Skeletal muscle satellite cell (primary cell): ENCODE measurements at regions not wholly inside any gene's neighbourhood (a gene's known extent, or its start where the extent isn't known, plus 50 kb on each side); places are given as distances from the start of the nearest gene placed in this dataset.

ENCODE experiments used
- H3K27me3 ChIP-seq: 2 replicates; pipeline ENCODE4 v1.7.0; 2013; ENCODE audit warnings: low read length; ENCODE audit not compliant: control insufficient read depth, insufficient read depth
- H3K36me3 ChIP-seq: 2 replicates; pipeline ENCODE4 v1.7.0; 2013; ENCODE audit warnings: mild to moderate bottlenecking, control low read depth, low read length; ENCODE audit not compliant: insufficient read depth
- H3K4me1 ChIP-seq: 2 replicates; pipeline ENCODE4 v1.7.0; 2013; ENCODE audit warnings: low read length; ENCODE audit not compliant: control insufficient read depth, insufficient read depth
- H3K4me2 ChIP-seq: 2 replicates; pipeline ENCODE4 v1.7.0; 2013; ENCODE audit warnings: mild to moderate bottlenecking, low read length
- H3K4me3 ChIP-seq: 2 replicates; pipeline ENCODE4 v1.7.0; 2013; ENCODE audit warnings: low read length
- H3K9ac ChIP-seq: 2 replicates; pipeline ENCODE4 v1.7.0; 2013; ENCODE audit warnings: mild to moderate bottlenecking, low read depth, low read length, moderate library complexity
- H3K9me3 ChIP-seq: replicated peaks from 2 replicates; pipeline ENCODE4 v1.7.0; 2013; ENCODE audit warnings: mild to moderate bottlenecking, control low read depth, low read length

DNA sequence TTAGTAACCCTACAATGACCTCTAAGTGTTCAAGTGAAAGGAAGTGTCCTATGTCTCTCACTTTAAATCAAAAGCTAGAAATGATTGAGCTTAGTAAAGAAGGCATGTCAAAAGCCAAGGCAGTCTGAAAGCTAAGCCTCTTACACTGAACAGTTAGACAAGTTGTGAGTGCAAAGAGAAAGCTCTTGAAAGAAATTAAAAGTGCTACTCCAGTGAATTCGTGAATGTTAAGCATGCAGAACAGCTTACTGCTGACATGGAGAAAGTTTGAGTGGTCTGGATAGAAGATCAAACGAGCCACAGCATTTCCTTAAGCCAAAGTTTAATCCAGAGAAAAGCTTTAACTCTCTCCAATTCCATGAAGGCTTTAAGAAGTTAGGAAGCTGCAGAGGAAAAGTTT lies 373.7 kb downstream of the NR4A2 start:
- no peaks in the 10 kb centered on the region for H3K36me3 ChIP-seq

DNA sequence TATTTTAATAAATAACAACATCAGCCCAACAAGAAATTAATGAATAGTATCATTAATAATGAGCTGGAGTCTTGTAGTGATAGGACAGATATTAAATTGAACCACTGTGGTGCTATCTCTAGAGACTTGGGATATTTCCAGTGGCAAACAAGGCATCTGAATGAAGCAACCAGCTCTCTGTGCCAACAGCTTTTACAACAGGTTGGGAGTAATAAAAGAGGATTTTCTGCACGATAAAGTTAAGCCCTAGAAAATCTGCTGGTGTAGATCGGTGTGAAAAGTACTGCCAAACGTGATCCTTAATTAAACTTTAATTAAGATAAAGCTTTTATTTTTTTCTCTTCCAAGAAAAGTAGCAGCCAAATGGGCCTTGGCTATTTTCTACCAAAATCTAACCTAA lies 385.5 kb downstream of the NR4A2 start:
- H3K27me3 ChIP-seq: no peaks in the 10 kb centered on the region
- no peaks in the 10 kb centered on the region for H3K9me3 ChIP-seq
- H3K36me3 ChIP-seq: no peaks in the 10 kb centered on the region
- no peak overlapping the region for H3K9ac ChIP-seq
- H3K4me1 ChIP-seq: no peaks in the 10 kb centered on the region
- H3K4me3 ChIP-seq: no peak overlapping the region
- H3K4me2 ChIP-seq: no peak overlapping the region

More for the DNA sequence above, 373.7 kb downstream of the NR4A2 start:
- no peaks in the 10 kb centered on the region for H3K27me3 ChIP-seq
- no peaks in the 10 kb centered on the region for H3K9me3 ChIP-seq
- H3K4me2 ChIP-seq: no peak overlapping the region
- H3K9ac ChIP-seq: no peak overlapping the region
- H3K4me1 ChIP-seq: no peaks in the 10 kb centered on the region
- no peak overlapping the region for H3K4me3 ChIP-seq

DNA sequence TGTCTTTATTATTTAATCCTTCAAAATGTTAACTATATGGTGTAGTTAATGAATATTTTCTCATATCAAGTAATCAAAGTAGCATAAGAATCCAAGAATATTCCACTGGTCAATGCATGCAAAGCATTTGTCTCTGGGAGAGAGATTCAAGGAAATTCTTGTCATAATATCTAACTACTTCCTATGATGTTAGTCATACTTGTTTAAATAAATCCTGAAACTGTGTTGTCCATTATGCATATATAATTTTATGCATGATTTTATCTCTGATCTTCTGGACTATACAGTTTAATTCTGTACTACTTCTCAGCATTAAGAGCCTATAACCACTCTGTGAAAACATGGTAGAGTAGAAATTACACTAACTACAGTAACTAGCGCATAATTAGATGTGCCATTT lies 388.3 kb downstream of the NR4A2 start:
- no peak overlapping the region for H3K9ac ChIP-seq
- no peaks in the 10 kb centered on the region for H3K9me3 ChIP-seq
- H3K4me2 ChIP-seq: no peak overlapping the region

DNA sequence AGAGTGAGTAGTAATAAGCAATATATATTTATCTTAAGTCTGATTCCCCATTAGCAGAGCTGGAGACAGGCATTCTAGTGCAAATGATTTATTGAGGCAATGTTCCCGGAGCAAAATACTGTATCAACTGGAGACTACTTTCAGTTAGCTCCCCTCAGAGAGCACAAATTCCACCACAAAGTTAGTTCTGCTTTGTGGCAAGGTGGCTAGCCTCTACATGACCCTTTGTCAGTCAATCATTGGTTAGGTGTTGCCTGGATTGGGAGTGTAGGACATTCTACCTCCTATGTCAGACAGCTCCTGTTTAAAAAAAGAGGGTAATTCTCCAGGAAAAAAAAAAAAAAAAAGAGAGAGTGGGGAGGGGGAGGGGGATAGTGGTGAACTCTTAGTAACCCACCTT lies 402.2 kb downstream of the NR4A2 start:
- no peaks in the 10 kb centered on the region for H3K9me3 ChIP-seq
- H3K36me3 ChIP-seq: no peaks in the 10 kb centered on the region
- no peaks in the 10 kb centered on the region for H3K4me1 ChIP-seq
- H3K4me2 ChIP-seq: no peak overlapping the region
- no peak overlapping the region for H3K4me3 ChIP-seq
- H3K27me3 ChIP-seq: no peaks in the 10 kb centered on the region
- no peak overlapping the region for H3K9ac ChIP-seq

More for the DNA sequence above, 388.3 kb downstream of the NR4A2 start:
- H3K4me1 ChIP-seq: no peaks in the 10 kb centered on the region
- no peaks in the 10 kb centered on the region for H3K36me3 ChIP-seq
- H3K27me3 ChIP-seq: no peaks in the 10 kb centered on the region
- H3K4me3 ChIP-seq: no peak overlapping the region

- Histone ChIP-seq H3K9me3 (no peaks in the 10 kb centered on the region), H3K4me3 (no peak overlapping the region), H3K27me3 (no peaks in the 10 kb centered on the region)
Measured at GRCh38 chr2:155917380-155917779, 415.1 kb downstream of the NR4A2 start.

GRCh38 chr2:155913356-155913755 lies 419.2 kb downstream of the NR4A2 start:
- H3K27me3 ChIP-seq: no peaks in the 10 kb centered on the region
- H3K9ac ChIP-seq: no peak overlapping the region
- H3K4me1 ChIP-seq: no peaks in the 10 kb centered on the region
- H3K4me3 ChIP-seq: no peak overlapping the region
- H3K9me3 ChIP-seq: no peaks in the 10 kb centered on the region
- no peak overlapping the region for H3K4me2 ChIP-seq
- H3K36me3 ChIP-seq: no peaks in the 10 kb centered on the region

More at GRCh38 chr2:155917380-155917779, 415.1 kb downstream of the NR4A2 start:
- H3K4me1 ChIP-seq: no peaks in the 10 kb centered on the region
- no peaks in the 10 kb centered on the region for H3K36me3 ChIP-seq
- no peak overlapping the region for H3K4me2 ChIP-seq
- no peak overlapping the region for H3K9ac ChIP-seq

DNA sequence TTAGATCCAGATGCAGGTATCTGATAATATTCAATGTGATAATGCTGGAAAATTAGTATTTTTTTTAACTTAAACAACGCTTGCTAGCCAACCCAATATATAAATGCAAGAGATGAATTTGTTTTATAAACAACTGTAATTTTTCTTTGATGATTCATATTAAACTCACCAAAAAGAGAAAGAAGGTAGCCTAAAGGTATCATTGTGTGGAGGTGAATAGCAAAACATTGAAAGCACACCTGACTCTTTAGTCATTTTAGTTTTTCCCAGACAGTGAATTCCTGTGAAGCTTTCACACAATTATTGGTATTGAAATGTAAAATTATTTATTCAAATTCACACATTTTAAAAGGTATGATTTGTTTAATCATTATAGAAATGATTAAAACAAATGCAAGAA lies 424.0 kb downstream of the NR4A2 start:
- Histone ChIP-seq H3K4me1 (no peaks in the 10 kb centered on the region), H3K4me3 (no peak overlapping the region), H3K9me3 (no peaks in the 10 kb centered on the region), H3K27me3 (no peaks in the 10 kb centered on the region), H3K36me3 (no peaks in the 10 kb centered on the region), H3K4me2 (no peak overlapping the region), H3K9ac (no peak overlapping the region)

DNA sequence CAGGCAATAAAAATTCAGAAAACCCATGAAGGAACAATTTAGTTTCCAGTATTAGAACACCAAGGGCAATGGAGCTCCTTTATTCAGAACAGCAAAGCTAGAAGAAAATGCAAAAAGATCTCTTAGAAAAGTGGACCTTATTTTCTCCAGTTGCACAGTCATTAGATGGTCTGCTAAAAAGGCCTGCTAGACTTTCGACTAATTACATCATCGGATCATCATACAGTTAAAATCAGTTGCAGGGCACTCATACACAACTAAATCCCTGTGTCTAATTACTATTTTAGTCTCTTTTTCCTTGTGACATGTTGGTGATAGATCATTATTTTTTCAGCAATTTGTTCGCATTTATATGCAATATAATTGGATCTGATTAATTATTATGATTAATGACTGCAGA lies 425.3 kb downstream of the NR4A2 start:
- Histone ChIP-seq H3K9ac (no peak overlapping the region), H3K4me3 (no peak overlapping the region), H3K27me3 (no peaks in the 10 kb centered on the region), H3K4me1 (no peaks in the 10 kb centered on the region), H3K36me3 (no peaks in the 10 kb centered on the region), H3K4me2 (no peak overlapping the region), H3K9me3 (no peaks in the 10 kb centered on the region)

DNA sequence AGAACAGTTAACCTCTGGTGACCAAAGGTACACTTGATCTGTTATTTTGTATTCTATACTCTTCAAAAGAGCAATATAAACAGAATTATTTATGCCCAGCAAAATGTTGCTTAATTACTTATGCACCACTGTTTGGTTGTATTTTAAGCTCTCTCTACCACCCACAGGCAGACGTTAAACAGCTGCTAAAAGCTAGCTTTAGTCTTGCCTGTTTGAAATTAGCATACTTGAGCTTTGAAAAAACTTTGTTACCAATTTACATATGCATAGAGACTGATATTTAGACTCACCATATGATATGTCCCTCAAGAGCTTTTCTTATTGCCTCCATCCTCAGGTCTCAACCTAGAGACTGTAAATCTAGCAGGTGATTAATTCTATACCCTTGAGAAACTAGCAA lies 426.9 kb downstream of the NR4A2 start:
- H3K27me3 ChIP-seq: no peaks in the 10 kb centered on the region
- no peak overlapping the region for H3K4me2 ChIP-seq
- no peak overlapping the region for H3K4me3 ChIP-seq
- no peaks in the 10 kb centered on the region for H3K36me3 ChIP-seq
- no peaks in the 10 kb centered on the region for H3K9me3 ChIP-seq
- no peak overlapping the region for H3K9ac ChIP-seq
- H3K4me1 ChIP-seq: no peaks in the 10 kb centered on the region

DNA sequence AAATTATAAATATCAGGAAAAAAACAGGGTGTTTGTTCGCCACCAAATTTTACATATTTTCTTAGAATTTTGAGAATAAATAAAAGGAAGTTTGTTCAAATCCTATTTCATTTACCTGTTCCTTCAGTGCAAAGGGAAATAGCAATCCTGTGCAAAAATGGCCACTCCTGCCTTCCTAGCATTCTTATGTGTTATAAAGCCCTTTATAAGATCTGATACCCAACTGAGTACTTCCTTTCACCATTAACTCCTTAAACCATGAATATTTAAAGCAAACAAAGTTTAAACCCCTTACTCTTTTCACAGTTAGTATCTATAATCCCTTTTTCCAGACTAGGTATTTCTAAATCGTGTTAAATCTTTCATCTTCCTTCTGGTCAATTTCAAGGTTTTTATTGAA lies 427.8 kb downstream of the NR4A2 start:
- H3K9ac ChIP-seq: no peak overlapping the region
- no peaks in the 10 kb centered on the region for H3K9me3 ChIP-seq
- no peak overlapping the region for H3K4me2 ChIP-seq
- no peaks in the 10 kb centered on the region for H3K4me1 ChIP-seq
- H3K4me3 ChIP-seq: no peak overlapping the region
- H3K36me3 ChIP-seq: no peaks in the 10 kb centered on the region
- no peaks in the 10 kb centered on the region for H3K27me3 ChIP-seq

DNA sequence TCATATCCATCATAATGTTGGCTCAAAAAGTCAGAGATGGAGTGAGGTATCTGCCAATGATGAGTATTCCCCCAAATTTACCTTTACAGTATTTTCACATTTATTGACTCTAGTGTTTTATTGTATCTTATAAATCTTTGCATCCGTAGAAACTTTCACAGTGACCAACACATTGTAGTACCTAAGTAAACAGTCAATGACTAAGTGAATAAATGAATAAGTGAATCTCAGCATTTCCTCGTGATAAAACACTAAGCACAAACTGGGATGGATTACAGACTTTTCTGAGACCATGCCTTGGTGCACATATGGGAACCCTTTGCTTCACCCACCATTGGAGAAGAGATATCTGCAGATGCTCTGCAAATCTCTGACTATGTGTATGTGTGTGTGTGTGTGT lies 429.9 kb downstream of the NR4A2 start:
- no peaks in the 10 kb centered on the region for H3K36me3 ChIP-seq
- no peaks in the 10 kb centered on the region for H3K27me3 ChIP-seq
- no peak overlapping the region for H3K4me3 ChIP-seq
- H3K4me2 ChIP-seq: no peak overlapping the region
- H3K9ac ChIP-seq: no peak overlapping the region
- H3K4me1 ChIP-seq: no peaks in the 10 kb centered on the region
- H3K9me3 ChIP-seq: no peaks in the 10 kb centered on the region

DNA sequence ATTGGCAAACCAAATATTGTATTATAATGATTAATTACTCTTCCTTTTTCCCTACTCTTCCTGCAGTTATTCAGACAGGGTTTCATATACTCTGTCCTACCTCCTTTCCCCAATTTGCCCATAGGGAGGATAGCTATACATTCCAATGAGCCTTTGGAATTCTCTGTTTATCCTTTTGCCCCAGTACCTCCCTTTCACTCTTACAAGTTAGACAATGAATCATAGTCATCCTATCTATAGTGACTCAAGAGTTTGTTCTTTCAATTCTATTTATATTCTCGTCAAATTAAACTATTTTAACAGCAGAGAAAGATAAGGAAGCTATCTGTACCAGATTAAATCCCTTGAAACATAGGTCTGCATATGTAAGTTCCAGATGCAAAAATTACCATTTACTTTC lies 437.5 kb downstream of the NR4A2 start:
- H3K27me3 ChIP-seq: no peaks in the 10 kb centered on the region
- no peak overlapping the region for H3K4me2 ChIP-seq
- no peak overlapping the region for H3K4me3 ChIP-seq
- H3K36me3 ChIP-seq: no peaks in the 10 kb centered on the region
- no peaks in the 10 kb centered on the region for H3K4me1 ChIP-seq
- H3K9me3 ChIP-seq: no peaks in the 10 kb centered on the region
- no peak overlapping the region for H3K9ac ChIP-seq
